ENCODE measurements at regions not wholly inside any gene's neighbourhood (a gene's known extent, or its start where the extent isn't known, plus 50 kb on each side); places are given as distances from the start of the nearest gene placed in this dataset.

GRCh38 chr6:48584846-48585245 lies 473.8 kb upstream of the PTCHD4 start:
- intact Hi-C loops (cut with DNase I; ENCODE audit: low total_unique reads), result no loop called here
- Histone ChIP-seq H3K27ac (no peak overlapping the region), H3K4me3 (no peak overlapping the region), H3K9me3 (no peaks in the 10 kb centered on the region), H3K27me3 (no peaks in the 10 kb centered on the region), H3K4me1 (no peaks in the 10 kb centered on the region), H3K36me3 (no peaks in the 10 kb centered on the region)
- DNase-seq, result no peak
- TF ChIP-seq CTCF (IDR thresholded peaks at IDR 0.05), result no peak

GRCh38 chr6:48570656-48571055 lies 459.7 kb upstream of the PTCHD4 start:
- H3K36me3 ChIP-seq, result no peaks in the 10 kb centered on the region

GRCh38 chr6:48568856-48569255 lies 457.9 kb upstream of the PTCHD4 start:
- intact Hi-C loops (cut with DNase I; ENCODE audit: low total_unique reads), result no loop called here
- TF ChIP-seq CTCF (IDR thresholded peaks at IDR 0.05), result no peak
- H3K4me3 ChIP-seq, result no peak overlapping the region
- no peaks in the 10 kb centered on the region for H3K4me1 ChIP-seq
- no peaks in the 10 kb centered on the region for H3K27me3 ChIP-seq
- no peak for DNase-seq
- no peak overlapping the region for H3K27ac ChIP-seq
- H3K36me3 ChIP-seq, result no peaks in the 10 kb centered on the region
- no peaks in the 10 kb centered on the region for H3K9me3 ChIP-seq

More at GRCh38 chr6:48570656-48571055, 459.7 kb upstream of the PTCHD4 start:
- no peak for TF ChIP-seq CTCF (IDR thresholded peaks at IDR 0.05)
- Histone ChIP-seq H3K4me3 (no peak overlapping the region), H3K27me3 (no peaks in the 10 kb centered on the region), H3K27ac (no peak overlapping the region), H3K9me3 (no peaks in the 10 kb centered on the region), H3K4me1 (no peaks in the 10 kb centered on the region)
- no peak for DNase-seq
- intact Hi-C loops (cut with DNase I; ENCODE audit: low total_unique reads), result no loop called here

GRCh38 chr6:48567016-48567415 lies 456.0 kb upstream of the PTCHD4 start:
- no peak for TF ChIP-seq CTCF (IDR thresholded peaks at IDR 0.05)
- DNase-seq, result no peak
- Histone ChIP-seq H3K4me3 (no peak overlapping the region), H3K9me3 (no peaks in the 10 kb centered on the region), H3K27me3 (no peaks in the 10 kb centered on the region), H3K36me3 (no peaks in the 10 kb centered on the region), H3K4me1 (no peaks in the 10 kb centered on the region), H3K27ac (no peak overlapping the region)
- intact Hi-C loops (cut with DNase I; ENCODE audit: low total_unique reads), result no loop called here

GRCh38 chr6:48564036-48564820 lies 453.2 kb upstream of the PTCHD4 start:
- H3K4me3 ChIP-seq, result no peak overlapping the region
- no peak for DNase-seq
- H3K4me1 ChIP-seq, result no peaks in the 10 kb centered on the region
- H3K36me3 ChIP-seq, result no peaks in the 10 kb centered on the region
- intact Hi-C loops (cut with DNase I; ENCODE audit: low total_unique reads), result no loop called here
- no peak overlapping the region for H3K27ac ChIP-seq
- no peak for TF ChIP-seq CTCF (IDR thresholded peaks at IDR 0.05)
- H3K27me3 ChIP-seq, result no peaks in the 10 kb centered on the region
- no peaks in the 10 kb centered on the region for H3K9me3 ChIP-seq
